ENCODE measurements at regions not wholly inside any gene's neighbourhood (a gene's known extent, or its start where the extent isn't known, plus 50 kb on each side); places are given as distances from the start of the nearest gene placed in this dataset.
"Not testable (repeated sequence)": the region's sequence is repeated elsewhere in the genome, so short reads cannot be mapped to it uniquely, and the experiment has no call there.

- Mint-ChIP-seq H3K27ac (no peak overlapping the region), H3K27me3 (ENCODE audit: low read depth) (no peaks in the 10 kb centered on the region), H3K4me1 (ENCODE audit: low read depth) (no peaks in the 10 kb centered on the region), H3K9me3 (ENCODE audit: insufficient read depth) (no peaks in the 10 kb centered on the region), H3K36me3 (ENCODE audit: low read depth) (no peaks in the 10 kb centered on the region), H3K4me3 (no peak overlapping the region)
- ChIA-PET POLR2A (no interaction called here), CTCF (no interaction called here)
- DNase-seq: no peak
- ATAC-seq: no peak
Measured at GRCh38 chr5:37936091-37936490, 96.2 kb upstream of the GDNF start.

GRCh38 chr5:37933576-37933975, 93.7 kb upstream of the GDNF start:
- ATAC-seq (no peak), DNase-seq (no peak)
- no peak overlapping the region for H3K27ac Mint-ChIP-seq
- no peaks in the 10 kb centered on the region for H3K36me3 Mint-ChIP-seq (ENCODE audit: low read depth)
- H3K9me3 Mint-ChIP-seq (ENCODE audit: insufficient read depth): no peaks in the 10 kb centered on the region
- no peak overlapping the region for H3K4me3 Mint-ChIP-seq
- ChIA-PET POLR2A (no interaction called here), CTCF (no interaction called here)
- H3K27me3 Mint-ChIP-seq (ENCODE audit: low read depth): no peaks in the 10 kb centered on the region
- no peaks in the 10 kb centered on the region for H3K4me1 Mint-ChIP-seq (ENCODE audit: low read depth)

- H3K27me3 Mint-ChIP-seq (ENCODE audit: low read depth): no peaks in the 10 kb centered on the region
- CTCF ChIA-PET: no interaction called here
- H3K4me3 Mint-ChIP-seq: no peak overlapping the region
- no peaks in the 10 kb centered on the region for H3K9me3 Mint-ChIP-seq (ENCODE audit: insufficient read depth)
- POLR2A ChIA-PET: no interaction called here
- no peak for ATAC-seq
- H3K4me1 Mint-ChIP-seq (ENCODE audit: low read depth): no peaks in the 10 kb centered on the region
- H3K36me3 Mint-ChIP-seq (ENCODE audit: low read depth): no peaks in the 10 kb centered on the region
- DNase-seq: no peak
- no peak overlapping the region for H3K27ac Mint-ChIP-seq
Measured at GRCh38 chr5:37932450-37932849, 92.6 kb upstream of the GDNF start.

GRCh38 chr5:37931541-37931940, 91.7 kb upstream of the GDNF start:
- CTCF ChIA-PET: no interaction called here
- H3K36me3 Mint-ChIP-seq (ENCODE audit: low read depth): no peaks in the 10 kb centered on the region
- no peak for DNase-seq
- POLR2A ChIA-PET: no interaction called here
- ATAC-seq: no peak
- no peaks in the 10 kb centered on the region for H3K27me3 Mint-ChIP-seq (ENCODE audit: low read depth)
- no peaks in the 10 kb centered on the region for H3K9me3 Mint-ChIP-seq (ENCODE audit: insufficient read depth)
- no peak overlapping the region for H3K27ac Mint-ChIP-seq
- H3K4me3 Mint-ChIP-seq: no peak overlapping the region
- H3K4me1 Mint-ChIP-seq (ENCODE audit: low read depth): no peaks in the 10 kb centered on the region

- Mint-ChIP-seq H3K27me3 (ENCODE audit: low read depth) (no peaks in the 10 kb centered on the region), H3K4me3 (no peak overlapping the region), H3K36me3 (ENCODE audit: low read depth) (no peaks in the 10 kb centered on the region), H3K27ac (no peak overlapping the region), H3K4me1 (ENCODE audit: low read depth) (no peaks in the 10 kb centered on the region), H3K9me3 (ENCODE audit: insufficient read depth) (no peaks in the 10 kb centered on the region)
- ChIA-PET CTCF (no interaction called here), POLR2A (no interaction called here)
- ATAC-seq: no peak
- no peak for DNase-seq
Measured at GRCh38 chr5:37930350-37930749, 90.5 kb upstream of the GDNF start.

GRCh38 chr5:37929791-37930190, 90.0 kb upstream of the GDNF start:
- Mint-ChIP-seq H3K36me3 (ENCODE audit: low read depth) (no peaks in the 10 kb centered on the region), H3K27ac (no peak overlapping the region), H3K9me3 (ENCODE audit: insufficient read depth) (no peaks in the 10 kb centered on the region), H3K4me3 (no peak overlapping the region), H3K27me3 (ENCODE audit: low read depth) (no peaks in the 10 kb centered on the region), H3K4me1 (ENCODE audit: low read depth) (no peaks in the 10 kb centered on the region)
- no peak for DNase-seq
- ChIA-PET CTCF (no interaction called here), POLR2A (no interaction called here)
- ATAC-seq: no peak

GRCh38 chr5:37927753-37928152, 87.9 kb upstream of the GDNF start:
- CTCF ChIA-PET; ATAC-seq; H3K36me3 Mint-ChIP-seq (ENCODE audit: low read depth); H3K9me3 Mint-ChIP-seq (ENCODE audit: insufficient read depth); H3K27ac Mint-ChIP-seq; H3K27me3 Mint-ChIP-seq (ENCODE audit: low read depth); POLR2A ChIA-PET; DNase-seq; H3K4me1 Mint-ChIP-seq (ENCODE audit: low read depth); H3K4me3 Mint-ChIP-seq: not testable (repeated sequence)

- Mint-ChIP-seq H3K9me3 (ENCODE audit: insufficient read depth) (no peaks in the 10 kb centered on the region), H3K27ac (no peak overlapping the region), H3K27me3 (ENCODE audit: low read depth) (no peaks in the 10 kb centered on the region), H3K36me3 (ENCODE audit: low read depth) (no peaks in the 10 kb centered on the region), H3K4me3 (no peak overlapping the region), H3K4me1 (ENCODE audit: low read depth) (no peaks in the 10 kb centered on the region)
- no peak for DNase-seq
- CTCF ChIA-PET: no interaction called here
- ATAC-seq: no peak
- POLR2A ChIA-PET: no interaction called here
Measured at GRCh38 chr5:37926732-37927131, 86.9 kb upstream of the GDNF start.

- Mint-ChIP-seq H3K4me1 (ENCODE audit: low read depth) (no peaks in the 10 kb centered on the region), H3K9me3 (ENCODE audit: insufficient read depth) (no peaks in the 10 kb centered on the region), H3K27me3 (ENCODE audit: low read depth) (peaks cover 2% of the 10 kb centered on the region), H3K4me3 (no peak overlapping the region), H3K27ac (no peak overlapping the region), H3K36me3 (ENCODE audit: low read depth) (no peaks in the 10 kb centered on the region)
- DNase-seq: no peak
- ChIA-PET CTCF (no interaction called here), POLR2A (no interaction called here)
- no peak for ATAC-seq
Measured at GRCh38 chr5:37921452-37921851, 81.6 kb upstream of the GDNF start.

GRCh38 chr5:37918424-37918823, 78.6 kb upstream of the GDNF start:
- H3K4me1 Mint-ChIP-seq (ENCODE audit: low read depth): no peaks in the 10 kb centered on the region
- H3K4me3 Mint-ChIP-seq: no peak overlapping the region
- H3K27me3 Mint-ChIP-seq (ENCODE audit: low read depth): peaks cover 2% of the 10 kb centered on the region
- ATAC-seq (no peak), DNase-seq (no peak)
- H3K27ac Mint-ChIP-seq: no peak overlapping the region
- ChIA-PET CTCF (no interaction called here), POLR2A (no interaction called here)
- no peaks in the 10 kb centered on the region for H3K9me3 Mint-ChIP-seq (ENCODE audit: insufficient read depth)
- H3K36me3 Mint-ChIP-seq (ENCODE audit: low read depth): no peaks in the 10 kb centered on the region

- H3K9me3 Mint-ChIP-seq (ENCODE audit: insufficient read depth): no peaks in the 10 kb centered on the region
- peaks cover 2% of the 10 kb centered on the region for H3K27me3 Mint-ChIP-seq (ENCODE audit: low read depth)
- CTCF ChIA-PET: no interaction called here
- H3K4me1 Mint-ChIP-seq (ENCODE audit: low read depth): no peaks in the 10 kb centered on the region
- no peaks in the 10 kb centered on the region for H3K36me3 Mint-ChIP-seq (ENCODE audit: low read depth)
- H3K27ac Mint-ChIP-seq: no peak overlapping the region
- POLR2A ChIA-PET: no interaction called here
- ATAC-seq (no peak), DNase-seq (no peak)
- H3K4me3 Mint-ChIP-seq: no peak overlapping the region
Measured at GRCh38 chr5:37916525-37916924, 76.7 kb upstream of the GDNF start.

- ATAC-seq (no peak), DNase-seq (no peak)
- peaks cover 8% of the 10 kb centered on the region for H3K27me3 Mint-ChIP-seq (ENCODE audit: low read depth)
- no peaks in the 10 kb centered on the region for H3K9me3 Mint-ChIP-seq (ENCODE audit: insufficient read depth)
- no peak overlapping the region for H3K4me3 Mint-ChIP-seq
- H3K27ac Mint-ChIP-seq: no peak overlapping the region
- H3K4me1 Mint-ChIP-seq (ENCODE audit: low read depth): no peaks in the 10 kb centered on the region
- H3K36me3 Mint-ChIP-seq (ENCODE audit: low read depth): no peaks in the 10 kb centered on the region
- ChIA-PET POLR2A (no interaction called here), CTCF (no interaction called here)
Measured at GRCh38 chr5:37915097-37915736, 75.4 kb upstream of the GDNF start.

- ATAC-seq; H3K9me3 Mint-ChIP-seq (ENCODE audit: insufficient read depth); H3K4me3 Mint-ChIP-seq; DNase-seq; H3K36me3 Mint-ChIP-seq (ENCODE audit: low read depth); H3K4me1 Mint-ChIP-seq (ENCODE audit: low read depth); H3K27me3 Mint-ChIP-seq (ENCODE audit: low read depth); CTCF ChIA-PET; POLR2A ChIA-PET; H3K27ac Mint-ChIP-seq: not testable (repeated sequence)
Measured at GRCh38 chr5:37909610-37910266, 69.9 kb upstream of the GDNF start.

Data from activated CD8-positive, alpha-beta T cell treated with anti-CD3 and anti-CD28 coated beads, Interleukin-2, amount 10 ng/mL, durations not matched to agents 7 days and 5 days (primary cell).